NCI-H69 (cell line): ENCODE measurements at regions not wholly inside any gene's neighbourhood (a gene's known extent, or its start where the extent isn't known, plus 50 kb on each side); places are given as distances from the start of the nearest gene placed in this dataset.

Experiments used
- DNase-seq: peaks from one replicate; lab custom pipeline; 2025; lab: John Stamatoyannopoulos, UW

DNA sequence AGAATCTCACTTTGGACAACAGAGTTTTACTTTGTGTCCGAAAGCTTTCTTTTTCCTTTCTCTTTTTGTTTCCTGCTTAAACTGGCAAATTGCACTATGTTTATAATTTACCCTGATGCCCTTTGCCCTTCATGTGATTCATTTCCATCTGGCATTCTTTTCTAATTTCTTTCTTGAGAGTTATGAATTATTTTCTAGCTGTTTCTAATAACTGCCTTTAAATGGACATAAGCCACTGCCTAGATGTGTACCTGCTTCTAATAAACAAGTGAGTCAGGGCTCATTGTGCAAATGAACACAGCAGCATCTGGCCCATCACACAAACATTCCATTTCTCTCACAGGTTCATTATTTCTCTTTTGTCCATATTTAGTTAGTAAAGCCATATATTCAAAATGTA lies 242.3 kb upstream of the GPRIN3 start:
- no peak for DNase-seq

DNA sequence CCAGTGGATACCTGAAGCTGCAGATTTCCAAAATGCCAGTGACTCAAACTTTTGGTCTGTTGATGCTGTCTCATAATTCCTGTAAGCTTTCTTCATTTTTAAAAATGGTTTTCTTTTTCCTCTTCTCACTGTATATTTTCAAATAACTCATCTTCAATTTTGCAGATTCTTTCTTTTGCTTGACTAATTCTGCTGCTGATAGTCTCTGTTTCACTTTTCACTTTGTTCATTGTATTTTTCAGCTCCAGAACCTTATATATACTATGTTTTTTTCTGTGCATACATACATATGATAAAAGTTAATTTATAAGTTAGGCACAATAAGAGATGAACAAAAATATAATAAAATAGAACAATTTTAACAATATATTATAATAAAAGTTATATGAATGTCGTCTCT lies 237.7 kb upstream of the GPRIN3 start:
- no peak for DNase-seq

DNA sequence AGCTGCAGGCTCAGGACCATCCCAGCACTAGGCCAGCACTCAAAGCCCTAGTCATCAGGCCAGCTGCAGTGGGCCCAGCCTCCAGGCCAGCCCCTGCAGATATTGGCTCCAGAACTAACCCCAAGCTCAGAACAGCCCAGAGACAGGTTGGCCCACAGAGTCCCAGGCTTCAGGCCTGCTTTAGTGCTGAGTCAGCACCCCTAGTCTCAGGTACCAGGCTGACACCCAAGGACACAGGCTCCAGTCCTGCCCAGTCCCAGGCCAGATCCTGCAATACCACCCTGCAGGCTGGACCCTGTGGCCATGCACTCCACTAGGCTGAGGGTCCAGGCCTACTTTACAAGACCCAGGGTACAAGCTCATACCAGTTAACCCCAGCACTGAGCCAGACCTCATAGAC lies 234.4 kb upstream of the GPRIN3 start:
- no peak for DNase-seq

GRCh38 chr4:89539797-89540711 lies 232.5 kb upstream of the GPRIN3 start:
- DNase-seq = peak; percentile 34

GRCh38 chr4:89539374-89539773 lies 231.8 kb upstream of the GPRIN3 start:
- peak; percentile 17 for DNase-seq

- no peak for DNase-seq
These were observed 231.3 kb upstream of the GPRIN3 start for GRCh38 chr4:89538886-89539285.

DNA sequence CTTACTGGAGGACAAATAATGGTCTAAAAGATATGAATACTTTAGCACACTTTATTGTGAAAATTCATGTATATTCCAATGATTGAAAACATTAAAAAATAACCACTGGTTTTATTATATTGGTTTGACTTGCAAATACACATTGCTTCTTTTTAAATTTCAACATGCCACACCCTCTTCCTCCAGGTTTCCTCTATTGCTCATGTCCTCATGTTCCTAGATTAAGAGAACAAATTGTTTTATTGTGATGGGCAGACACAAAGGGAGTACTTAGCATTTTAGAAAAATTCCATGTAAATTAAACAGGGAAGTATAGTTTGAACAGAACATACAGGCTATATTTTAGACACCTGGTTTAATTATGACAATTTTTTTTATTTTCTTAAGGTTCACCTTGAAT lies 230.6 kb upstream of the GPRIN3 start:
- DNase-seq = no peak

GRCh38 chr4:89537281-89537680 lies 229.7 kb upstream of the GPRIN3 start:
- no peak for DNase-seq

GRCh38 chr4:89535251-89535650 lies 227.7 kb upstream of the GPRIN3 start:
- no peak for DNase-seq

DNA sequence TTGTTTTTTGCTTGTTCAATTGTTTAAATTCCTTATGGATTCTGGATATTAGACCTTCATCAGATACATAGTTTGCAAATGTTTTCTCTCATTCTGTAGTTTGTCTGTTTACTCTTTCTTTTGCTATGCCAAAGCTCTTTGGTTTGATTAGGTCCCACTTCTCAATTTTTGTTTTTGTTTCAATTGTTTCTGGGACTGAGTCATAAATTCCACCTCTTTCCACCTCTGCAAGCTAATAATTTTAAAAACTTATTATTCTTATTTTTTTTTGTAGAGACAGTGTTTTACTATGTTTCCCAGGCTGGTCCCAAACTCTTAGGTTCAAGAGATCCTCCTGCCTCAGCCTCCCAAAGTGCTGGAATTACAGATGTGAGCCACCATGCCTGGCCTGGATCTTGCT lies 226.8 kb upstream of the GPRIN3 start:
- no peak for DNase-seq

DNA sequence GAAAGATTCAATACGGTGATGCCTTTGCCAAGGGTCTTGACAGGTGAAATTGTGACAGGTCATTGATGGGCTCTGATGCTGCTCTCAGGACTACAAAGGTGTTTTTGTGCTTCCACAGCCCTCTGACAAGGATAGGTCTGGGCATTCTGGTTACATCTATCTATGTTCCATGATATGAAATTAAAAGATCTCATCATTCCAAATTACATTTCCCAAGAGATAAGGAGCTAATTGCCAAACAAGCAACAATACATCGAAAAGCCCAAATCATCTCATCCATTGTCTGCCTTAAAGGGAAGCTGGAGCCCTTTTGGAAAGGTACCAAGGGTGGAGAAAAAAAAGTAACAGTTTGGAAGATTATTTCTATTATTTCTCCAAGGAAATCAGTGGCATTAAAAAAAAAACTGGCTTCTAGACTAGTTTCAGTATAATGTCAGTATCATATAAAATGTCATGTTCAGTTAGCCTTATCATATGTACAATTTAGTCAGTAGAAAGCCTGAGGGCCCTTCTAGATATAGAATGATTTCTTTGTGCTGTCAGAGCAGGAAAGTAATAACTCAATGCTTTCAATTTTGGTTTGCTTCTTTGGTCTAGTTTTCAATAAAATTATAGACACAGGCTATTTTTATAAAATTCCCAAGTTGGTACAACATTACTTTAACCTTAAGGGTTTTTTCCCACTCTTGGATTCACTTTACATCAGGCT lies 224.5 kb upstream of the GPRIN3 start:
- no peak for DNase-seq

DNA sequence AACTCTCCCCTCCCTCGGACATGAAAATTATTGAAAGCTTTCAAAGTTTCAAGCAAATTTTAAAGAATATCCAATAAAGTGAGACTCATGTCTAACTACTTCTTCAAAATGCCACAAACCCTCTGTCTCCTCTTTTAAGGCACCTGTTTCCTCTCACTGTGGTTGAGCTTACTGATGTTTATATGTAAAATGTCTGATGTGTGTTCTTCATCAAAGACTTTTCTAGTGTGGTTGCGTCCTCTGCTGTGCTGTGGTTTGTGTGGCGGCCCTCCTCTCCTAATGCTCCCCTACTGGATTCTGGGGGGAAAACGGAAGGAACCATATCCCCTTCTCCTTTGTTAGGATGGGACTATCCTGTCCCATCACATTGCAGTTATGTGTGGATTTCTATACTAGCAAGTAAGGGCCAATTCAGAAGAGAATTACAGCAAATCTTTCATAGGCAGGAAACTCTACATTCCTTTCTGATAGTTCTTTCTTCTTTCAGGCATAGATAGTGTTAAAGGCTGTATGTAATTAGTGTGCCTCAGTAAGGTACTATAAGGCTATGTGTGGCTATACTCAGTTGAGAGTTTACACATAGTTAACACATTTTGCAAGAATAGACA lies 221.0 kb upstream of the GPRIN3 start:
- DNase-seq = no peak

- no peak for DNase-seq
These were observed 214.2 kb upstream of the GPRIN3 start for GRCh38 chr4:89521826-89522225.

GRCh38 chr4:89519771-89520320 lies 212.2 kb upstream of the GPRIN3 start:
- peak; percentile 16 for DNase-seq

- DNase-seq = no peak
These were observed 210.7 kb upstream of the GPRIN3 start for GRCh38 chr4:89518259-89518658.

GRCh38 chr4:89514811-89515210 lies 207.2 kb upstream of the GPRIN3 start:
- DNase-seq = no peak

DNA sequence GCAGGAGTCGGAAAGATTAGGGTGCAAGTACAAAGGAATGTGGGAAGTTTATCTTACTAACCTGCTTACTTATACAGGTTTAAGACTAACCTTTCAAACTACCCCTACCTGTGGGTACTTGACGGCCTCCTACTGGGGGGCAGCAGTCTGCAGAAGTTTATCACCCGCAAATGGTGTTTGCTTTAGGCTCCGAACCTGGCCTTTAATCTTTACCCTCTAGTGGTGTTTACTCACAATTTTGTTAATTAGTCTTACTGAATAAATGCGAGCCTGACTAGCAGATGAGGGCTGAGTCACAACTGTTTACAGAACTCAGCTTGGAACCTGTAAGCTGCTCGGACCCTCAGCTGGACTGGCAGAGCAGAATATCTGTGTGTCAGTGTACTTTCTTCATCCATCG lies 204.2 kb upstream of the GPRIN3 start:
- DNase-seq = peak; percentile 88

- DNase-seq = no peak
These were observed 202.2 kb upstream of the GPRIN3 start for GRCh38 chr4:89509708-89510281.

DNA sequence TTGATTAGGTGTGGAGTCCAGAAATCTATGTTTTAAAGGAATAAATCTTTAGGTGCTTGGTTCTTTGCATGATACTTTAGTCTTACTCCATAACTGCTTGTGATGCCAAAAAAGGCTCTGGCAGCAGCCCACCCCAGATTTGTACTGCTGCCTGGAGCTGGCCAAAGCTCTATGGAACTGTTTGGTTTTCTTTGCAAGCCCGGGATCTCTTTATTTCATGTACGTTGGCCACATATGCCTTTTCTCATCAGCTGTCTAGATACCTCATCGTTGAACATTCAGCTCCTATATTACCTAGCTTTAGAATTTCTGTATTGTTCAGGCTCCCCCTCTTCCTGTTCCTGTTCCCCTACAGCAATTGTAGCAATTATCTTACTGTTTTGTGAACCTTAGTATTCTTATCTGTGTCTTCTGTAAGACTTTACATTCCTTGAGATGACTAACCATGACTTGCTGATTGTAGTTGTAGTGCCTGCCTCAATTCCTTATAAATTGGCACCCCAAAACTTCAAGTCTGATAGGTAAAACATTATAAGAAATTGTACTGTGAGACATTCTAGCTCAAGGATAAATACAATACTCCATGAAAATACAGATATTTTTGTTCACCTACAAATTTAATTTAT lies 199.4 kb upstream of the GPRIN3 start:
- no peak for DNase-seq

DNA sequence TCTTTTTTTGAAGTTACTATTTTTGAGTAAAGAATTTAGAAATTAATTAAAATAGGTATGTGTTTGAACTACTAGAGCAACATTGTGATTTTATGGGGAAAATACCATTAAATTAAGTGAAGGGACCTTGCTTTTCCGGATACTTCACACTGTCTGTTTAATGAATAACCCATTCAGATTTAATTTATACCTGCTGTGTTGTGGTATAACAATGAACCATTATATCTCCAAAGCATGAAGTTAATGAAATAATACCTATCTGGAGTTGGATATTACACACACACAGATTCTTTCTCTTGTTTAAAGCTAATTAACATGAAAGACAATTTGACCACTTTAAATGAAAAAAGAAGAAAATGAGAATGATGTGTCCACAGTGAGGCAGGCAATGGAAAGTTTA lies 195.0 kb upstream of the GPRIN3 start:
- DNase-seq = no peak

DNA sequence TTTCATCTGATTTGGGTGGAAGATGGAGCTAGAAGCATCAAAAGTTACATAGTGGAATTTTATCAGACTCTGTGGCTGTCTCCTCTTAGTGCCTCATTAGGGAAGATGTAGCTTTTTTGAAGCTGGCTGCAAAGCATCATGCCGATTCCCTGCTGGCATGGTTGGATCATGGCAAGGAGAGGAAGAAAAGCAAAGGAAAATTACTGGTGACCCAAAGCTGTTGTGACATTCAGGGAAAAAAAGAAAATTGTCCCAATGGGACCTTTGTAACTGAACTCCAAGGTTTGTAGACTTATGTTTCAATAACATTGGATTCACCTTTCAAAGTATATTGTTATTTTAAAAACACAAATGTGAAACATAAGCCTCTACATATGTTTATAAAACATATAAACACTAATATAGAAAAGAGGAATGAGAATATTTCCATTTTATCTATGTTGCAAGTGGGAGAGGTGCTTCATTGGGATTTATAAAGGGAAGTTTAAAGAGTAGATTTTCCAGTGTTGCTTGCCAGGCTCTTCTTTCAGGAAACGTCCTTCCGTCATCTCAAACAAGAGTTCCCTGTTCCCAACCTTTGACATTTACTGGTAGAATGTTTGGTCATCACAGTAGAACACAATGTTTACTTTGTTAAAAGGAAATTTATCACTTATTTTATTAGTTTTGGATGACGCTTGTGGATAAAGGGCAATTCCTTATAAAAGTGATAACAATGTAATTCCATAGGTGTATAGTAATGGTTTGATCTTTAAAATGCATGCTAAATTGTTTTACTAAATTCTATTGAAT lies 190.1 kb upstream of the GPRIN3 start:
- DNase-seq = no peak
